Central memory CD4-positive, alpha-beta T cell (primary cell): ENCODE measurements at regions not wholly inside any gene's neighbourhood (a gene's known extent, or its start where the extent isn't known, plus 50 kb on each side); places are given as distances from the start of the nearest gene placed in this dataset.

Source experiments
- DNase-seq: peaks from one replicate; pipeline ENCODE4 v3.0.0; 2022

DNA sequence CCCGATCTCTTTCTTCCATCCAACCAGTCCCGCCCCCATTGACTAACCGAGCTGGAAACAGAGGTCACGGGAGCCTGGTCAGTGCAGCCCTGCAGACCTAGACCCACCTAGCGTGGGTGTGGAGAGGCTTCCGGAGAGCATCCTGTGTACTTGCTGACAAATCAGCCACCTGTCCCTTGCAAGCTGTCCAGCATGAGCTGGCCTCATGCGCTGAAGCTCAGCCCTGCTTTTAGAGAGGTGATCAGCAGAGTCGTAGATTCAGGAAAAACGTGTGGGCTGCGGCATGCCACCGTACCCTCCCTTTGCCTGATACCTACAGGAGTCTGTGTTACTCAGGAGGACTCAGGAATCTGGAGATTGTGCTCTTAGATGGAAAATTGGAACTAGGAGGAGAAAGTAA is 80.3 kb upstream of the UQCRFS1 start:
- DNase-seq = no peak

DNA sequence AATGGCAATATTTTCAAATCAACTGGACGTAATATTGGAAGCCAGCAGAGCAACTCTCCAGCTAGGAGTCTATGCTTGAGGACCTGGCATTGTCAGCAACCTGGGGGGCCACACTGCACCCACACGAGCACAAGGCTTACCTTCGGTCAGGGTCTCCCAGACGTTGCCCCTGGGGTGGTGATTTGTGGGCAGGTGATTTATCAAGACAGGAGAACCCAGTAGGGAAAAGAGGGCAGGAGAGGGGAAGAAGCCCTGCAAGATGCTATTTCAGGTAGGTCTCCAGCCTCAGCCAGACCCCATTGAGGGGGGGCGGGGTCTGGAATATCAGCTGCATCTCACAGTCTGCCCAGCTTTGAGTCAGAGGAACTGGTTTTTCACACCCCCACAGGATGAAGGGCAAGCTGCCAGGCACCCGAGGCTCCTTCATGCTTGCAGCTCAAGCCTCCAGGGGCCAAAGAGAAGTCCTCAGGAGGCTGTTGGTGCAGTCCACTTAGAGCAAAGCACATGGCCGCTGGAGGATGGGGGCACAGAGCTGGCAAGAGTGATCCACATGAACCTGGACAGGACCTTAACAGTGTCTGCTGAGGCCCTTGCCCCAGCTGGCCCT is 80.9 kb upstream of the UQCRFS1 start:
- DNase-seq = no peak

DNA sequence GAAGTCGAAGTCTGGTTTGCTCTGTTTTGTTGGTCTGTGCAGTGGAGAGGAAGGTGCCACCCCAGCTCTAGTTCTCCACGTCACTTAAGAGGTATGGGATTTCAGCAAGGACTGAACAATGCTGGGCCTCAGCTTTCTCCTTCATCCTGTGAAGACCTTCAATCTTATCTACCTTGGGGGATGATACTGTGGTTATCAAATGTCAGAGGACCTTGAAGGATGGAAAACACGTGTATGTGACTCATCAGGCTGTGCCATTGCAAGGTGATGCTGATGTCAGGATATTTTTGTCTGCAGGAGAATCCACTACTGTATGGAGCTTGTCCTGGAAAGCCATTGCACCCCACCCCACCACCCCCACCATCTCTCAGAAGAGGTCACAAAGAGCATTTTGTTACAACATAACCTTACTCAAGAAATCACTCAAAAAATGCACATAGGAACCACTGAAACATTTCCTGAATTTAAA is 81.4 kb upstream of the UQCRFS1 start:
- no peak for DNase-seq

DNA sequence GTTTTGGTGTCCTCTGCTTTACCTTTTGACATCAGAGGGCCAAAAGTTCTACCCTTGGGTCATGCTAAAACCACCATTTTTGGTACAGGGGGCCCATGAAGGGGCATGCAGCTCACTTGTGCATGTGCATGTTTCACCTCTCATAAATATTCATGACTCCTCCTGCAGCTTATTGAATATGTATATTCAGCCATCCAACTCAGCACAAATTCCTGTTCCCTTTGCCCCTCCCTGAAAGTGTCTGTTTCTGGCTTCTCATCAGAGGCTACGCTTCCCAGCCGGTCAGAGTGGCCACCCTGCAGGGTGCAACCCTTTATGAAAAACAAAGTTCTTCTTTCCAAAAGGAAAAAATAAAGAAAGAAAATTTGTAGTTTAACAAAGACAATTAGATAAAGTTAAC is 82.3 kb upstream of the UQCRFS1 start:
- DNase-seq = no peak

DNA sequence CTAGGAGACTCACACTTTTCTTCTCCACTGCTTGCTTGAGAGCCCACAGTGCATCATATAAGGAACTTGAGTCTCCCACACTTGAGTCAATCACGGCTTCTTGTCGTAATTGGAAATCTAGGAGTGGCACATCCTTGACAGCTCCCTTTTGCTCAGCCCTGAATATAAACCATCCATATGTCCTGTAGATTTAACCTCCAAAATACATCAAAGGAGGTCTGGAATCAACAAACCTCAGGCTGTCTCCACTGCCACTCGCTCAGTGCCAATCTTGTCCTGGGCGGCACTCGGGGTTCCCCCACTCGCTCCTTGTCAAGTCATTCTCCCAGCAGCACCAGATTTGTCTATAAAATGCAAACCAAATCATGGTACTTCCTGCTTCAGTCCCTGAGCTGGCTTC is 84.4 kb upstream of the UQCRFS1 start:
- no peak for DNase-seq

DNA sequence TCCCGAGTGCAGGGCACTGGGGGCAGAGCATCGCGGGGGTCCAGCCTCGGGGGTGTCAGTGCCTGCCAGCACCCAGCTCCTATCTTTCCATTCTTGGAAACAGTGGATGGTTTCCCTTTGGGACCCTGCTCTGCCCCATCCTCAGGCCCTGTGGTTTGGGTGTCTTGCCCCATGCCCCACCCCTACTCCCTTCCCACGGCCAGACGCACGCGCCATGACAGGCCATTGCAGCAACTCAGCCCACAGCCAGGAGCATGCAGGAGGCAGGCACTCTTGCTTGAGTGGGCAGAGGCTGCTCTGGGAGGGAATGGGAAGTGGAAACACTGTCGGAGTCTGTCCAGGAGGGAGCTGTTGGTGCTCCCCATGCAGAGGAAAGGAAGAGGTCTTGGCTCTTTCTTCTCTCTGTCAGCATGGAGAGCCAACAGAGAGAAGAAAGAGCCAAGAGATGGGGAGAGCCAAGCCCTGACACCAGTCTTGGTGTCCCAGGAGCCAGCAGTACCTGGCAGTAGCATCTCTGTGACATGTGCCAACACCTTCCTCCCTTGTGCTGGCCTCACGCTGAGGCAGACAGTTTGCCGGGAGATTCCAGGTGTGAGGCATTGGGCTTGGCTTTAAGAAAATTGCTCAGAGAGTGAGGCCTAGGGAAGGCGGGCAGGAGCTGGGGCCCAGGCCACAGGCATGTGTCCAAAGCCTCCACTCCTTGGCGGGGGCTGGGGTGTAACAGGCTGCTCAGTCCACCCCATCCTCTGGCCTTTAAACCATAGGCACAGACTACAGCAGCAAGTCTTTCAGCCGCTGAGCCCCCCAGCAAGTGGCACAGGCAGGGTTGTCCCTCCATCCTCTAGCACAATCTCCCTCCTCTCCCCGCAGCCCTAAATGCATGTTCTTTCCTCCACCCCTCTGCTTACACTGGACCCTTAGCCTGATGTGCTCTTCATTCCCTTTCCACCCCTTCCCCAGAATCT is 86.7 kb upstream of the UQCRFS1 start:
- no peak for DNase-seq

DNA sequence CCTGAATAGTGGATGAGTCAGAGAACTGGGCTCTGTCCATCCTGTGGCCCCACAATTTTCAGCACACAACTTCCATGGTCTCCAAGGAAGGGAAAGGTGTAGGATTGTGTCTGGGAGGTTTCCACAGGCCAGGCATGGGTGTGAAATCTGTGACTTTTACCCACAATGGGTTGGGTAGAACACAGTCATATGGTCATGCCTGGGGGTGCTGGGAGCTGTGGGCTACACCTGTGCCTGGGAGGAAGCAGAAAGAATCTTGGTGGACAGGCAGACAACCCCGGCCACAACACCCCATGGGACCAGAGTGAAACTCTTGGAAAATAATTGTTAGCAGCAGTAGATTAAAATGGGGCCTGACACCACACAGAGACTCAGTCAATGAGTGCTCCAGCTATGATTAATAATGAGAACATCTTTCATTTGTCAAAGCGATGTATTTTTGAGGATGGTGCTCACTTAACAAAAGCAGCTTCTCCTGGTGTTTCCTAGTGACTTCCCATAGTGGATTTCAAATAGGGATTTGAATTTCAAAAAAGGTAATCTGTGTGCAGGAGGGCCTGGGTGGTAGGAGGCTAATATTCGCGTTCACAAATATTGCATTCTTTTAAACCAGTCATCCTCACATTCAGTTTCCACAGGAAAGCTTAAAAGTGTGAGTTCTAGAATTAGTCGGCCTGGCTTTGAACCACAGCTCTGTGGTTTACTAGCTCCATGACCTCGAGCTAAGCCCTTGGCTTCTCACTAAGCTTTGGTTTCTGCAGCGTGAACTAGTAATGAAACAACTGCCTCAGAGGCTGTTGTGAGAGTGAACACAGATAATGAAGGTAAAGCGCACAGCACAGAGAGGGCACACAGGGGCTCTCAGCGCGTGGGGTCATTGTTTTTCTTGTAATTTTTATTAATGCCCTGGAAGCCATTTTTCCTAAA is 89.3 kb upstream of the UQCRFS1 start:
- DNase-seq = no peak

DNA sequence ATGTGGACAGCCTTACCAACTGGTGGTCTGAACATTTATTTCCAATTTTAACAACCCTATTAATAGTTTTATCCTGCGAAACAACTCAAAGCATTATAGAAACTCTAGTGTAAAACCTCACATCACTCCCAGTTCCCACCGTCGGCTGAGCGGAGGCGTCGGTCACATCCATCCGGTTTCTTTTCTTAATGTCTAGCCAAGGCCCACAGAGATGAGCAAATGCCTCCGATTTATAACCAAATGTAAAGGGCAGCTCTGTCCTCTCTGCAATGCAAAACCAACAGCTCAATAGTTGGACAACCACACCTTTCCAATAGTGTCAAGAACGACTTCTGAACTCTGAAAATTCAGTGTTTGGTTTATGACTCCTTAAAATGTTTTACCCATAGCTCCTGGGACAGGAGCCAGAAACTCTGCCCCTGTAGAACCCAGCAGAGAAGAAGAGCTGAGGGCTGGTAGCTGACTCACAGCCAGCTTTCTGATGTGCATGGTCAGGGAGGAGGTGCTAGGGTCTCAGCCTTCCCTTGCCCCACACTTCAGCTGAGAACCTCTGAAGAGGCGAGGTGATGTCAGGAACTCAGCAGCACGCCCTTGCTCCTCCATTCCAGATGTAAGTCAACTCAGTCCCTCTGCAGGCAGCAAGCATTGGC is 90.2 kb upstream of the UQCRFS1 start:
- DNase-seq = no peak

DNA sequence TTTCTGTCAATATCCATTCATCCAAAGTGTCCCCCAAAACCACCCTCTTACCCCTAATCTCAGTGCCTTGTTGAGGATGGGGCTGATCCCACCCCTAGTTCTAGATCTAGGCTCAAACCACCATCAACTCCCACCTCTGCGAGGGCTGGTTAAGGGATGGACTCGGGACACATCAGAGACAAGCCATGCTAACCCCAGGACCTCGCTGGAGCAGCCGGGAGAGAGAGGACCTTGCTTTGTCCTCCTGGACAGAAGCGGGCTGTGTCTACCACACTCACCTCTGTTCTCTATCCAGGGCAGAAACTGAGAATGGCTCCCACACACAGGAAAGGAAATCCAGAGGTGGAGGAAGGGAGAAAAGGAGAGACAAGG is 90.8 kb upstream of the UQCRFS1 start:
- DNase-seq = no peak

DNA sequence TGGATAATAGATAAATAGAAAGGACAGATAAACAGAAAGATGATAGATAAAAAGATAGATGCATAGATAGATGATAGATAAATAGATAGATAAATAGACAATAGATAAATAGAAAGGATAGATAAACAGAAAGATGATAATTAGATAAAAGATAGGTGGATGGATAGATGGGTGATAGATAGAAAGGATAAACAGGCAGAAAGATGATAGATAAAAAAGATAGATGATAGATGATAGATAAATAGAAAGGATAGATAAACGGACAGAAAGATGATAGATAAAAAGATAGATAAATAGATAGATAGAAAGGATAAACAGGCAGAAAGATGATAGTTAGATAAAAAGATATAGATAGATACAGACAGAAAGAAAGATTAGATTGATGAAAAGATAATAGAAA is 92.3 kb upstream of the UQCRFS1 start:
- no peak for DNase-seq

DNA sequence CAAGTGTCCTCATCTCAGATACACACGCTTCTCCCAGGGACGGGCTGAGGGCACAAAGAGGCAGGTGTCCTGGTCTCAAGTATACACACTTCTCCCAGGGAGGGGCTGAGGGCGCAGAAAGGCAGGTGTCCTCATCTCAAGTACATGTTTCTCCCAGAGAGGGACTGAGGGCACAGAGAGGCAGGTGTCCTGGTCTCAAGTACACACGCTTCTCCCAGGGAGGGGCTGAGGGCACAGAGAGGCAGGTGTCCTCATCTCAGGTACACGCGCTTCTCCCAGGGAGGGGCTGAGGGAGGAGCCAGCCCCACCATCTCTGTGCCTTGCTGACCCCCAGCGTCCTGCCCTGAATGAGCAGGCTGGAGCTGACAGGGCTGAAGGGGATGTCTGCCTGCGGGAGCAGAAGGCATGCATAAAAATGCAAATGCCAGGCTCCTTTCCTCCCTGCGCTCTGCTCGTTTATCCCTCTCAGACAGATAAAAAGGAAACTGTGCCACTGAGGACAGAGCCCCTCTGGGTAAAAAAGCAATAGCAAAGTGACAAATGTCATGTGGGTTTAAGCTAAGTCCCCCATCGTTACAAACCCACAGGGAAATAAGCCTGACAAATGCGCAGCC is 96.1 kb upstream of the UQCRFS1 start:
- no peak for DNase-seq

DNA sequence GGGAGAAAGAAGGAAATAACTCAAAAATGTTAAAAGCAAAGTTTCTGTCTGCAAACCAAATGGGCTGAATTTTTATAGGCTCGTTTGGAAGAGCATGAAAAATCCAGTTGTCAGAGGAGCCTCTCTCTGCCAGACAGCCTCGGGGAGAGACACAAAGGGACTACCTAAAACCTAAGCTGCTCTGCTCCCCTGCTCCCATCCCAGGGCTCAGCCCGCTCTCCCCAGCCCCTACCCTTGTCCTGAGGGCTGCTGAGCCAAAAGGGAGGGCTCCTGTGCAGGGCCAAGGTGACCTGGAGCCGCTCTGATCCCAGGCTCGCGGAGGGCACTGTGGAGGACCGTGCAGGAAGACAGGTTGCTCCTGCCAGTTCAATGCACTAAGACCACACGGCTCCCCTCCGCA is 96.7 kb upstream of the UQCRFS1 start:
- no peak for DNase-seq

DNA sequence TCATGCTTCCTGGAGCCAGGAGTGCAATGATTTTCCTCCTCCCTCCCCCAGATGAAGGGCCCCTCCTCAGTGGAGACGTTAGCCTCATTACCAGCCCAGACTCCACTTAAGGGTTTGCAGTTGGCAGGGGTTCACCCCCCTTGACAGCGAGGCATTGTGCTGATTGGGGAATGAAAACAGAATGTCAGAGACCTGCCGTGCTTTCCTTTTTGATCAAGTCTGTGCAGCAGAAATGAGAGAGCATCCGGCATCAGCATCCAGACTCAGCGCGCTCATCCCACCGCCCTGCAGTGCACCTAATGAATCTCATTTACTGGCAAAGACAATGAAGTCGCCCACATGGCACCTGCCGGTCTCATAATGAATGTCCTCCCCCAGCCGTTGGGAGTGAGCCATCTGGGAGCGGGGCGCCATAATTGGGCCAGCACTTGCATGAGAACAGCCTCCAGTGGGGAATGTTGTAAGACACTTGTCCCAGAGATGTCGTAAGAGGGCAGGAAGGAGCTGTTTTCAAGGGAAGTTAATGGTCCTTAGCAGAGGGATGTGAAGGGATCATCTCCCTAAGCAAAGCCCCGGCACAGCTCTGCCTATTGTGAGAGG is 98.3 kb upstream of the UQCRFS1 start:
- no peak for DNase-seq

DNA sequence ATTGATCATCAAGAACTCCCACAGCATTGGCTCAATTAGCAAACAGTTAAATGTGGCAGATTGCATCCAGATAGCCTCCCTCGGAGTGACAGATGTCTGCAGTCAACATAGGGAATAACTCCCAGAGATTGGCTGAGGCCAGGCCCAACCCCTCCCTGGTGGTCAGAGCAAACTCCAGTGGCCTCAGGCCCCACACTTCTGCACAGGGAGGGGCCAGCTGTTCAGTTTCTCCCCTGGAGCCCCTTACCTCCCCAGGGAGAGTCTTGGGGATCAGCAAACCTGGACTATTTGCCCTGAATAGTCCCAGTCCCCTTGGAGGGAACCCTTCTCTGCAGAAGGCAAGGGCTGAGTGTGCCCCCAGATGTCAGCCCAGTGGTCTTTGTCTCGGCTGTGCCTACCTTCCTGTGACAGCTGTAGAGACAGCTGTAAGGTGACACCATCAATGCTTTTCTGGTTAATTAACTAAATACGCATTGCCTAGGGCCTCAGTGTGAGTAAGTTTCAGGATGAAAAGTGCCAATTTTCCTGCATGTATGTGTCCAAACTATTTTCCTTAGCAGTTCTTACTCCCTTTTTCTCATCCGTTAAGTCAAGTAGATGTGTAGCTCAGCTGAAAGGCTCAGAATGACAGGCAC is 102.7 kb upstream of the UQCRFS1 start:
- DNase-seq = no peak

DNA sequence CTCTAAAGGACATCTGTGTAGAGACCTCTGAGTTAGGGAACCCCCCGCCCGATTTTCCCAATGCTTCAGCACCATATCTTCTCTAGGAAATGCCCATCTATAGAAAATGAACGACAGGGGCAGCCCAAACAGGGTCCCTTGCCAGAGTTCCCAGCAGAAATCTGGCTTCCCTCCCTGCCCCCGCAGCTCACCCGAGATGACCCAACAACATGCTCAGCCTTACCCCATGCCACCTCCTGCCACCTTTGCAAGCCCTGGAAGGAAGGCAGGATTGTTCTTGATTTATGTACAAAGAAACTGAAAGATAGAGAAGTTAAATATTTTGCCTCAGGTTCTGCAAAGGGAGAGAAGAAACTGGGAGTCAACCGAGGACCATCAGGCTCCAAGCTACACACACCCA is 105.6 kb upstream of the UQCRFS1 start:
- DNase-seq = no peak

DNA sequence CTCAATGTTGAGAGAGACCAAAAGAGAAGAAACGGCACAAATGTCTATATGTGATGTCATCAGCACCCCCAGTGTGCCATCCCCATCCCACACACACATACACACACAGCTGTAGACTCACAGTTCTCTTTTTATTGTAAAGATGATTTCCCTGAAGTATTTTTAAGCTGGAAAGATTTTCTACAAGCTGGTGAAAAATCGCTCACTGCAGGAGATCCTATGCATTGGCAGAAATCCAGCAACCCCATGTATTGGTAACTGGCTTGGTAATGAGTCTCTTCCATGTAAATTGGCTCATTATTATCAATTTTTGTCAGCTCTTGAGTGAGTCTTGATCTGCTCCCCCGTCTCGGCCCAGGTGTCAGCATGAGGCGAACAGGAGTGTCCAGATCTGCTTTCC is 107.1 kb upstream of the UQCRFS1 start:
- no peak for DNase-seq

DNA sequence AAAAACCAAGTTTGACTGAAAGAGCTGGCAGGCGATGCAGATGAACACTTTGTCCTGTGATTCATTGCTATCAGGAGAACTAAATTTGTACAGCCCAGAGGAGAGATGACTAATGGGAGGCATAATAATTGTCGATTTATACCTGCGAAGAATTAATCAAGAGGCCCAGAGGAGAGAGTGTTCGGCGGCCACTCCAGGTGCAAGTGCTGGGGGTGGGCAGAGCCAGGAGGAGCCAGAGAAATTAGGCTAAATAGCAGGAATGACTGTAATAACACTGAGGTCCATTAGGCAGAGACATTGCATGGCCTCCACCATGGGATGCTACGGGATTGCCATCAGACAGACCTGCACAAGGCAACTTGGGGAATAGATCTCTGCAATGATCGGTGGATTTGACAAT is 107.7 kb upstream of the UQCRFS1 start:
- DNase-seq = no peak

DNA sequence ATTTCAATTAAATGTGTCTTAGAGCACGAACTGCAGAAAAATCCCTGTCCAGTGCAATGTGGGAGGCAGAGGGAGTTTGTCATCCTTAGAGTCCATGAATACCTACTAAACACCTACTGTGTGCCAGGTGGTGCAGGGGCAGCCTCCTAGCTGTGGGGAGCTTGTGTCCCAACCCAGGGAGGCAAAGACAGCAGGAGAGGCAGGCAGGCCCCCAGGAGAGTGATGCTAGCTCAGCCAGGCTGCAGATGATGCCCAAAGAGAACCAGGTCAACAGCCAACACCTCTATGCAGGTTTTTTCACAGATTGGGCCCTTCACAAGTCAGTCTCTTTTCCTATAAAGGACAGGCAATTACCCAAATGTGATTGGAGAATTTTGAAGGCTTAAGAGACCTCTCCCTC is 108.2 kb upstream of the UQCRFS1 start:
- no peak for DNase-seq

DNA sequence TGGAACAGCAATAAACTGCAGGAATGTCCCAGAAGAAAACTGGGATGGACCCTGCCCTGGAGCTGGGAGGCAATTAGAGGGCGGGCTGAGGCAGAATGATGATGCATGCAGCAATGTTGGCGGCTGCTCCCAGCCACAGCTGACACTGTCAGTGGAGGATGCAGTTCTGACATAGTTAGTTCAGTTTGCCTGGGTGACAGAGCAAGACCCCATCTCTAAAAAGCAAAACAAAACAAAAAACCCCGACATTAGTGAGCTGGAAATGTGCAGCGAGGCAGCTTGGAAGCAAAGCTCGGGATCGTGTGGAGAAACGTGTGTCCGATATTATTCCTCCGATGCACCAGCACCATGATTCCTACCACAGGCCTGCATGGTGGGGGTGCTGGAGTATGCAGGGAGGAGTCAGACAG is 110.1 kb upstream of the UQCRFS1 start:
- no peak for DNase-seq

DNA sequence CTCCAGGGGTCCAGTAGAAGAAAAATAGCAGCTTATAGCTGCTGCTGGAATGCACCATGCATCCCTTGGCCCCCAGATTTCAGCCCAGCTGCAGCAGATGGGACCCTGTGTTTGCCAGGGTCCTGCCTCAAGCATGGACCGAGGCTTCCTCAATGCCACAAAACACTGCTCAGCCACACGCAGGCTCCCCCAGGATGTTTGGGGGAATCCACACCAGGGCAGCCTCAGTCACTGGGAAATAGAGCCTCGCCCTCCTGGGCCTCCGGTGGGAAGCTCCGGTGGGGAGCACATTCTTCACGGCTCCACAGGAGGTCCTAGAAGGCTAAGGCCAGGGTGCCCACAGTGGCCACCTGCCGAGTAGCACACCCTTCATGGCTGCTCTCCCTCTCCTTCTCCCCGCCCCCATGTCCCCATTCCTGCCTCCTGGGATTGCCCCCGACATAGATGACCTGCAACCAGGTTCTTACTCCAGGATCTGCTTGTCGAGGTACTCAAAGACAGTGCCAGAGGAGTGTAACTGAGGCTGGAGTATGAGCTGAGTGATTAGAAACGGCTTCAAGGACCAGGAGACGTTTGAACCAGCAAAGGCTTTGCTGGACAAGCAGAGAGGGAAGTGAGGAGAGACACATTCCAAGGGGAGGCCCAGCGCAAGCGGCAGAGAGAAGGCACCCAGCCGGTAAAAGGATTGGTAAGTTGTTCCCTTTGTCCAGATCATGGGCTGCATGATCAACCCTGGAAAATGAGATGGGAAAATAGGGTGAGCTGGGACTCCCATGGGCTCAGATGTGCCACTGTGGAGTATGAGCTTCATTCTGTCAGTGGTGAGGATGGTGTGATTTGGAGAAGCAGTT is 110.7 kb upstream of the UQCRFS1 start:
- no peak for DNase-seq
